Raji (cell line): ENCODE measurements at regions not wholly inside any gene's neighbourhood (a gene's known extent, or its start where the extent isn't known, plus 50 kb on each side); places are given as distances from the start of the nearest gene placed in this dataset.

Experiments used
- POLR2A ChIP-seq: IDR thresholded peaks from 2 replicates; pipeline ENCODE4 v1.6.1; 2011; ENCODE audit warnings: low read depth, low read length, control low read depth; ENCODE audit not compliant: insufficient read depth

DNA sequence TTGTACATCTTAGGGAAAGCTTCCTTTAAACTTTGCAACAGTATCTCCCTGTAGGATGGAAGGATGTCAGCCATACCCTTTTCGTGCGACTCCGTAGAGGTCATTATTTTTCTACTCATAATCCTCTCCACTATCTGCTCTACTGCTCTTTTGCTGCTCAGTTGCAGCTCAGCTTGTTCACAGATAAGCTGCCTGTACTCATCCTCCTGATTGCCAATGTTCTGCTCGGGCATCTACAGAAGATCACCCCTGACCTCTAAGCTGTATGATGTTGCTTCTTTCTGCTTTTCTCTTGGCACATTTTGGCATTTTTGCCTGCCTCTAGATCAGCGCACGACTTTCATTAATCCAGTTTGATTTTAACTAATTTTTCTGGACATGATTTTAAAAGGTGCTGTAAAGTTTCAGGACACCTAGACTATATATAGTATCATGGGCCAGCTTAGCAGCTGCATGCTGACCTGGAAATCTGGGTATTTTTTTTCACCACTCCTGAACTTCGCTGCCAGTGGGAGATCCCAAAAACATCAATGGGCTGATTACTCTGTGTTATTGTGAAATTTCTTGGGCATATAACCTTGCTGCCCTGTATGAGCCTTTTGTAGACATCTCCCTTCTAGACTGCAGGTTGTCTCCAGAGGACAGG lies 131.2 kb upstream of the ZNF608 start:
- no peak for TF ChIP-seq POLR2A

DNA sequence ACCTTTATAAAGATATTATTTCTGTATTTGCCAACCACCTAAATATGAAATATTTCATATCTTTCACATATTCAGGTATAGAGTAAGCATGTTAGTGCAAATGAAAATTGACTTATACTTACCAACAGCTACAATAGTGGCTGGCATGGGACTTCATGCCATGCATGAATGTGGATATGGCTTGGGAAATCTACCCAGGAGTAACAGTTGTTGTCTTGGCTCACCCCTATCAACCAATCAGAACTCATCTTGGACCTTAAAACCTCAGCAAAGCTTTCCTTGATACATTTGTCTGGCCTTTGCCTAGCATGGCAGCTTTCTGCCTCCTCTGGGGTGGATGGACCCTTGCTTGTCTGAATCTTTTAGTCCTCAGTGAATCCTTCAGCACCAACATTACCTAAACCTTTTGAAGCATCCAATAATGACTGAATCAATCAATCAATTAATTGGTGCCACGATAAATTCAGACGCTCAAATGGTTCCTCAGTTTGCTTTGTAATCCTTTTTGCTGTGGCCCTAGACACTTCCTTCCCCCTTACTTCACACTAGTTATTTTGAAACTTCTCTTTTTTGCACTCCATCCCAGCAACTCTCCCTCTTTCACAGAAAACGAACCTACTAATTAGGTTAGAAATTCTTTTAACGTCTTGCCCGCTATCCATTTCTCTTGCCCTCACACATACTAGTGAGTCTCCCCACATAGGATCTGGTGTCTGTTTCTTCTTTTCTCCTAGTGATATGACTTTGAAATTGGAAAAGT lies 132.3 kb upstream of the ZNF608 start:
- no peak for TF ChIP-seq POLR2A

DNA sequence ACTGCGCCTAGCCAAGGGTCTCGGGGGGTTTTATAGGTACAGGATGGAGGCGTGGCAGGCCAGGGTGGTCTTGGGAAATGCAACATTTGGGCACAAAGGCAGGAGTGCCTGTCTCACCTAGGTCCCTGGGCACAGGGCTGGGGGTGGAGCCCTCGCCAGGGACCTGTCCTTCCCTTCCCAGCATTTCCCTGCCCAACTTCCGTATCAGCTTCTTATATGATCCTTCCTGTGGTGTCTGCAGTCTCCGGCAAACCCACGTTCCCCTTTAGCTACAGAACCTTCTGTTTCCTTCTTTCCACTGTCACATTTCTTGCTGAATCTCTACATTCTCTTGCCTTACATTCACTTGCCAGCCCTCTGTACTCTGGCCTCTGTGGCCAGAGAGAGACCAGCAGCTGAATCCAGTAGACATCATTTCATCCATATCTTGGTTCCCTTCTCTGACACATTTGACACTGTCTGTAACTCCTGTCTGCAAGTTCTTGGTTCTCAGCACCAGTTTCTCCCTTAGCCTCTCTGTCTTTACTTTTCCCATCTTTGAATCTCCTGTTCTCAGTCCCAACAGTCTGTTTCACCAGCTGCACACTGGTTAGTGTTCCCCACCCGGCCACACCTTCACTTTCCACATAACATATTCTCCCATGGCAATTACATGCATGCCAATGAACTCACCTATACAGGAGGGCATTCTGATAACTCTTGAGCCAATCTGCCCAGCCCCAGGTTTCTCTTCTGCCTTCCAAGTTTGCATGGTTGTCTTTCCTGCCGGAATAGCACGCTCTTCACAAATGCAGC lies 134.7 kb upstream of the ZNF608 start:
- TF ChIP-seq POLR2A: no peak

DNA sequence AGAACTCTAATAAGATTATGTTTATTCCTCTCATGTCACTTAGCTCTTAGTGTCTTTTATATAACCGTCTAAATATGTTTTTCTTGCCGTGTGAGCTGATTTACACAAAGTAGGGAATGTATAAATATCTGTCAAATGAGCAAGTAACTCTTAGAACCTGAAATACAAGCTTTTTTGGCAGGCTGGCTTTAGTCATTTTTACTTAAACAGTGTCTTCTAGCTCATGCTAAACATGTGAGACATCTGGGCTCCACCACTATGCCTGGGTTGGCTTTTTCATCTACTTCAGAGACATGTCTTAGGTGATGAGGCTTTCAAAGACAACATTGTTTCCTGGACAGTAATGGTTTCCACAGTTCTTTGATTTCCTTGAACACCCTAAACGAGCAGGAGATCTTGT lies 137.2 kb upstream of the ZNF608 start:
- TF ChIP-seq POLR2A: no peak

DNA sequence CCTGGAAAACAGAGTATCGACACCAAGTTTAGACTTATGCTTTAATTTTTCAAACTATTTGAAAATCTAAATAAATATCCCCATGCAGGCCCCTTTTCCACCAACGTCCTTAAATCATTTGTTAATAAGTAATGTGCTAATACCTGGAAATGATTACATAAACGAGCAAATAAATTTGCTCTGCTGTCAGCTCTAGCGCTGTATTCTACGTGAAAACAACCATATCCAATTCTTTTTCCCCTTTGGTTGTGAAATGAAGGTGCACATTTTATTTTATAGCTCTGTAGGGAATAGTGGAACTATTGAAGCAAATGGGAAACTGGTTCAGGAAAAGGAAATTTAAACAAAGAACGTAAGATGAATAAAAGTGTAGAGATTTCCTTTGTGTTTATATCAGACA lies 137.7 kb upstream of the ZNF608 start:
- no peak for TF ChIP-seq POLR2A

DNA sequence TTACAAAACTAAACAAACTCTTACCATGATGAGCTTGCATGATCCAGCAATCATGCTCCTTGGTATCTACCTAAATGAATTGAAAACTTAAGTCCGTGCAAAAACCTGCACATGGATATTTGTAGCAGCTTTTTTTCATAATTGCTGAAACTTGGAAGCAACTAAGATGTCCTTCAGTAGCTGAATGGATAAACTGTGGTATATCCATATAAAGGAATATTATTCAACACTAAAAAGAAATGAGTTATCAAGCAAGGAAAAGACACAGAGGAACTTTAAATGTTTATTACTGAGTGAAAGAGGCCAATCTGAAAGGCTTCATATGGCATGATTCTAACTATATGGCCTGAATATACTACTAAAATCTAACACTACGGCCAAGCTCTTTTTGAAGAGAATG lies 139.1 kb upstream of the ZNF608 start:
- no peak for TF ChIP-seq POLR2A

DNA sequence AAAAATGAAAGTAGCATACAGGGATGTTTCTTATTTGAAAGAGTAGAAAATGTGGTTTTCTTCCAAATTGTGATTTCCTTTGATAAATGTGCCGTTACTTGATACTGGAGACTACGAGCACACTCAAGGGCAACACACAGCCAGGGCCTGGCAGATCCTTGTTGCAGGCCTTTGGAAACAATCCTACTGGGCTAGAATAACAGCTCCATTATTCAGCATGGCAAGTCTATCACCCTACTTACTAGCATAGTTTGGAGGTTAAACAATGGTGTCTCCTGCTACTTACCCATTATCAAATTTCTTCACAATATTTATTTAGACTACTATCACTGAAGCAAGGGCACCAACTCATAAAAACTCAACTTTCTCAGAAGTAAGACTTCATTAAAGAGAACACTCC lies 140.8 kb upstream of the ZNF608 start:
- no peak for TF ChIP-seq POLR2A

DNA sequence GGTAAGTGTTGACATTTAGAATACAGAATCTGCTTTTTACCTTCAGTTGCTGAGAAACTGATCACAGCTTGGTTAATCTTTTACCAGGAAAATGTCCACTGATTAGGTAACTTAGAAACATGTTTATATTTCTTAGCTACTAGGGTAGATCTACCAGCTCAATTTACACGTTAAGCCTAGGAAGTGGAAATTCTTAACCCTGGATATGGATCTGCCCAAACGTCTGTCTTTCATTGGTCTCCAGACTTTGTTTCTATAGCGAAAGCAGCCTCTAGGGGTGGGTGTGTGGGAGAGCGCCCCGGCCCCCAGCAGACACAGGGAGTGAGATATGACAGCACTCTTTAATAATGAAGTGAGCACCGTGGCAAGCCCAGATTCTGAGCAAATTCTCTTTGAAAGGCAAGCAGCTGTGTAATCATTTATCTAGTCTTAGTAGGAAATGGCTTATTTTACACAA lies 141.6 kb upstream of the ZNF608 start:
- no peak for TF ChIP-seq POLR2A

DNA sequence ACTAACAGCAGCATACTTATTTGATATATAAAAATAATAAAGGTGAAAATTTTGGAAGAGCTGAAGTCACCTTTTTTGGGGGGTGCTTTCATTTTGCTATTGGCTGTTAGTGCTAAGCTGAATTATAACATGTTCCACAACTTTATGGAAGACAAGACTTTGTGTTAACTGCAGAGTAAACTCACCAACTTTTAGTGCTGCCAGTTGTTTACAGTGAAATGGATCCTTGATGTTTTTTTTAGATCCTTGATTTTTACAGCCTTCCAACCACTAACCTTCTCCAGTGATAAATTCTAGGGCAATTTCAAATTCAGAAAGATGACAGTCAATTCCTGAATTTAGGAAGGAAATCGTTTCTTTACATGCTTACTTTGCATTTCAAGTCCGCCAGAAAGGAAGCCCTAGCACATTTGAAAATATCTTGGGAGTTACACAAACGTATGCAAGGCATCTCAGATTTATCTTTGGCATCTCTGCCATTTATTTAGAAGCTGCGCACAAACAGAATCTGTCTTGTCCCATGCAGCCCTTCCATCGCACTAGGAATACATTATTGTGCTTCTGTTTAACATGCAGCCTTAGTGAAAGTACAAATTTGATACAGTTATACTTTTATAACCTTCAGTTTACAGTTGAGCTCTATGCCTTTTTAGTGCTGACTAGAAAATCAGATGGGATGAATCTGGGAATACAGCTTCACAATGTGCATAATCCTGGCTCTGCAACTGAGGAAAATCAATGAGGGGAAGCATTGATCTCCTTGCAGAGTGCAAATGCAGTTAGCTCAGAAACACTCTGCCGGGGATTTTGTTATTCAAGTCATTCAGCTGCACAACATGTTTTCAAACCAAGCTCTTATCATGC lies 142.4 kb upstream of the ZNF608 start:
- no peak for TF ChIP-seq POLR2A

DNA sequence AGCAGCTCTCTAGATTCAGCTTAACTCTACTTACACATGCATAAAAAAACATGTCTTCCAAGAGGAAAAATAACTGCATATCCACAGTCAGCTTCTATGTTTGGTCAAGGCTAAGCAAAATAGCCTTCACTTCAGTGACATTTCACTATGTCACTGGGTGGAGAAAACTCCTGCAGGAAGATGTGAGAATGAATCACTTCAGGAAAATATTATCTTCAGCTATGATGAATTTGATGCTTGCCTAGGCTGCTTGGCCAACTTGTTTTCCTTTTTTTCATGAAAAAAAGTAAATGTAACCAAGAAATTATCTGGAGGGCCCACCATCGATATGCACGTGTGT lies 143.0 kb upstream of the ZNF608 start:
- no peak for TF ChIP-seq POLR2A

DNA sequence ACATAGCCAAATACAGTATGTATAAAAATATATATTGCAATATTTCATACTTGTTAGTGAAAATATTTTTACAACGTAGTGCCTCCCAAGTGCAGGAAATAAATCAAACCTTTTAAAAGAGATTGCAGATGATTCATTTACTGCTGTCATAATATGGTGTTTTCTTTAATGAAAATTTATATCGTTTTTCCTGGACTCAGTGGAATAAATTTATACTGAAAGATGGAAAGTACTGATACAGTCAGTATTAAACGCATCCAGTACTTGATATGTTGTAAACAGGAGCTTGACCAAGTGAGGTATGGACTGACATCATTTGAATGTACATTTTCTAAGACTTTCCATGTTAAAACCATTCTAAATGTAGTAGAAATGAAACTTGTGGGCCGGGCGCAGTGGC lies 143.4 kb upstream of the ZNF608 start:
- TF ChIP-seq POLR2A: no peak

DNA sequence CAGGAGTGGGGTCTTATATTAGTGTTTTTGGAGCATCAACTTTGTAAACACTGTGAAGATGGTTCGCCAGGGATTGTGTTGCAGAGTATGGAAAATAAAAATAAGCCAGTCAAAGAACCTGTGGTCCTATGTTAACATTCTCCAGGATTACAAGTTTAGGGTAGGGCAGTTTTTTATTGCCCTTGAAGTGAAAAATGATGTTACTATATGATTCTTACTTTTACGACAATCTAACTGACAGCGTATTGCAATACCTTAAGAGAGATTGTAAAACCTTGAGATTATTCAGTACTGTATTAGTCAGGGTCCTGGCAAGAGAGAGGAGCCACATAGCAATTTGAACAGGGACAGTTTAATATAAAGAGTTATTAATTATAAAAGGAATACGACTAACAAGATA lies 144.7 kb upstream of the ZNF608 start:
- TF ChIP-seq POLR2A: no peak

DNA sequence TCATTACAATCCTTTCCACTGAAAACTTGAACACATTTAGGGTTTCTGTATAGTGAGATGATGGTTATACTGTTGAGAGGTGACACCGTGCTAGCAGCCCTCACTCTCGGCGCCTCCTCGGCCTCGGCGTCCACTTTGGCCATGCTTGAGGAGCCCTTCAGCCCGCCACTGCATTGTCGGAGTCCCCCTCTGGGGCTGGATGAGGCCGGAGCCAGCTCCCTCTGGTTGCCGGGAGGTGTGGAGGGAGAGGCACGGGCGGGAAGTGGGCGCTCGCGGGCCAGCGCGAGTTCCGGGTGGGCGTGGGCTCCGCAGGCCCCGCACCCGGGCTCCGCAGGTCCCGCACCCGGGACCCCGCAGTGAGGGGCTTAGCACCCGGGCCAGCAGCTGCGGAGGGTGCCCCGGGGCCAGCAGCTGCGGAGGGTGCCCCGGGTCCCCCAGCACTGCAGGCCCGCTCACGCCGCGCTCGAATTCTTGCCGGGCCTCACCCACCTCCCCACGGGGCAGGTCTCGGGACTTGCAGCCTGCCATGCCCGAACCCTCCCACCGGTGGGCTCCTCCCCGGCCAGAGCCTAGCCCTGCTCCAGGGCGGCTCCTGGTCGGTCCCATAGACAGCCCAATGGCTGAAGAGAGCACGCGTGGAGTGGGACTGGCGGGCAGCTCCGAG lies 145.9 kb upstream of the ZNF608 start:
- no peak for TF ChIP-seq POLR2A

DNA sequence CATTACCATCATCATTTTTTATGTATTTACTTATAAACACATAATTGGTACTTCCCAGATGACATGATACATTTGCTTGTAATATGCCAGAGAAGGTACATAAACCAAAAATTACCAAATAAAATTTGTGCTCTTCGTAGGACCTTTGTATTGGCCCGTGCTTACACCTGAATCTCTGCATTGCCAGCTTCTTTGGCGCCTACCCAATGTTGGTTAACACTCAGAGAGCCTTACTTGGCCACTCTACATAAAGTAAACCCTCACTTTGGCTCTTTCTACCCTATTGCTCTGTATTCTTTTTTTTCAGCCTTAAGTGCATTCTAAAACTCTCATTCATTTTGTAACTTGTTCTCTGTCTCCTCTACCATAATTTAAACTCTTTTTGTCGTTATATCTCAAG lies 148.1 kb upstream of the ZNF608 start:
- TF ChIP-seq POLR2A: no peak

DNA sequence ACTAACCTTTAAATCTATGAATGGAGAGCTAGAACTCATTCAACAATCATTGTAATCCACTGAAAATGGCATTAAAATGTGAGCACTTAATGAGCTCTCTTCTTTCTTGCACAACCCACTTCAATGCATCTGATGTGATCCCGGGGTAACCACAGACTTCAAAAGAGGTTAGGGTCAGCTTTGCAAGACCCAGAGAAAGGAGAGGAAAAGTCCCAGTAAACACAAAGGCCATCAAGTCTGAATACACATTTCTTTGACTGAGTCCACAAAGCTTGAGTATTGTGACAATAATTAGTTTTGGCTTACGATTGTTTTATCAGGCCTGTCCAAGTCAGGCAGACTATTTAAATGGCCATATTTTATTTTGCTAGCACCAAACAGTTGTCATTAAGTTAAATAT lies 148.8 kb upstream of the ZNF608 start:
- TF ChIP-seq POLR2A: no peak
